PC-9 (cell line): ENCODE measurements at regions not wholly inside any gene's neighbourhood (a gene's known extent, or its start where the extent isn't known, plus 50 kb on each side); places are given as distances from the start of the nearest gene placed in this dataset.

Experiments used
- CTCF ChIP-seq: fragments of 200-600 bp; sonication (generic); conservative IDR thresholded peaks from 2 replicates; pipeline ENCODE4 v1.6.1; 2017; ENCODE audit warnings: mixed run types, antibody characterized with exemption, mild to moderate bottlenecking, moderate library complexity
- EZH2 ChIP-seq: fragments of 200-600 bp; sonication (generic); IDR thresholded peaks from 2 replicates; pipeline ENCODE4 v1.8.0; 2017; ENCODE audit warnings: antibody characterized with exemption, low read depth

DNA sequence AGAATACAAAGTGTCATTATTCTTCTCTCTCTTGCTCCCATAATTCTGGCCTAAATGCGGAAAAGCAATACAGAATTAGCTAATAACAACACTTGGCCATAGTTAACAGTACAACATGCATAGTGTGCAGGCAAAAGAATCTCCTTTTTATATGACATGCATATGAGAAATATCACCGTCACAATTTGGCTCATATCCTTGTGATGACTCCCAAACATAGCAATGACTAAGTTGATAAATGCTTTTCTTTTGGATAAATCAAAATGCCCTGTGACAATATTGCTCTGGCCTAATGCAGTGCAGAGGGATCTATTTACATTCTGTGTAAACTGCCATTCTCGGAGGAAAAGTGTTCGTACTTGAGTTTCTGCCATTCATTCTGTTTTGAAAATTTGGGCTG lies 121.9 kb upstream of the GHR start:
- TF ChIP-seq CTCF (no peak), EZH2 (no peak)
